NCI-H345 (cell line): ENCODE measurements at regions not wholly inside any gene's neighbourhood (a gene's known extent, or its start where the extent isn't known, plus 50 kb on each side); places are given as distances from the start of the nearest gene placed in this dataset.
"Not testable (repeated sequence)": the region's sequence is repeated elsewhere in the genome, so short reads cannot be mapped to it uniquely, and the experiment has no call there.

Source experiments
- DNase-seq: peaks from one replicate; lab custom pipeline; 2025; lab: John Stamatoyannopoulos, UW

DNA sequence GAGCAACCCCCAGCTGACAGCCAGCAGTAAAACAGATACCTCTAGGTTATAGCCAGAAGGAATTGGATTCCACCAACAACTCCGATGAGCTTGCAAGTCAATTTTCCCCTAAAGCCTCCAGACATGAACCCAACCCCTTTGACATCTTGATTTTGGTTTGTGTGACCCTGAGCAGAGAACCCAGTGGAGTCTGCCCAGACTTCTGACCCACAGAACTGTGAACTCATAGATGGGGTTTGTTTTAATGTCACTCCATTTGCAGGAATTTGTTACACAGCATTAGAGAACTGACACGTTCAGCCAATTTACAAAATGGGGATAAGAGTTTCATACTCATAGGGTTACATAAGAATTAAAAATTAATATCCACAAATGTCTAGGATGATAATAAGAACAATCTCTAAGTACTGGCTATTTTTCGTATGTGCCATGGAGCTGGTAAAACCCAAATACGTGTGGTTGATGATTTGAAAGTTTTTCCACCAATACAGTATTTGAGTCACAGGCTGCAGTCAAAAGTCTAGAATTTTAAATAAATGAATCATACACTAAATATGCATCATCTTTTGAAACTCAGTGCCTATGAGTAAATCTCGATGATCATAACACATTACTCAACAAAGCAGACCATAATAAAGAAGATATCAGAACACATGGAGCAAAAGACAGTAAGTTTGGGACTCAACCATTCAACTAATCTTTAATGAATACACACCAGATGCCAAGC lies 380.0 kb downstream of the ANAPC1 start:
- DNase-seq = not testable (repeated sequence)

DNA sequence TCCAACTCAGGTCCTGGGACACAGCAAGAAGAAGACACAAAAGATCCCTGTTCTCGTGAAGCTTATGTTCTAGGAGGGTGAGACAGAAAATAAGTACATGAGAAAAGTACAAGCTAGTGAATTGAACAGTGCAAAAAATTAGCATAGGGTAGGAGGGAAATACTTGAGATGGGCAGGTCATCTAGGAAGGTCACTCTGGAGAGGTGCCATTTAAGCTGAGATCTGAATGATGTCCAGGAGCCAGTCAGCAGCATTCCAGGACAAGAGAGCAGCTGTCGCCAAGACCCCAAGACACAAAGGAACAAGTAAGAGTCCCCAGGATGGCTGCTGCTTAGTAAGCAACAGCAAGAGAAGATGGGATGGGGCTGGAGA lies 379.4 kb downstream of the ANAPC1 start:
- DNase-seq = not testable (repeated sequence)

DNA sequence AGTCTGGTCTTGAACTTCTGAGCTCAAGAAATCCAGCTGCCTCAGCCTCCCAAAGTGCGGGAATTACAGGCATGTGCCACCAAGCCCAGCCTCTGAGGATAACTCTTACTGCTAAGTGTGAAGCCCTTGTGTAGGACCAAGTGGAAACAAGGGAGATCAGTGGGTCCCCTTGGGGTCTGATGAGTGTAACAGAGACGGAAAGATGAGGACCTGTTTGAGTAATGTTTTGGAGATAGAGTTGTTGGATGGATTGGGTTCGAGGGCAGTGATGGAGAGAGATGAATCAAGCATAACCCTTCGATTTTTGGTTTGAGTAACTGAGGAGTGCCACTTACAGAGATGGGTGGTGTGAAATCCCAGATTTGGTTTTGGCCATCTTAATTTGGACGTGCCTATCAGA lies 378.7 kb downstream of the ANAPC1 start:
- DNase-seq = not testable (repeated sequence)

DNA sequence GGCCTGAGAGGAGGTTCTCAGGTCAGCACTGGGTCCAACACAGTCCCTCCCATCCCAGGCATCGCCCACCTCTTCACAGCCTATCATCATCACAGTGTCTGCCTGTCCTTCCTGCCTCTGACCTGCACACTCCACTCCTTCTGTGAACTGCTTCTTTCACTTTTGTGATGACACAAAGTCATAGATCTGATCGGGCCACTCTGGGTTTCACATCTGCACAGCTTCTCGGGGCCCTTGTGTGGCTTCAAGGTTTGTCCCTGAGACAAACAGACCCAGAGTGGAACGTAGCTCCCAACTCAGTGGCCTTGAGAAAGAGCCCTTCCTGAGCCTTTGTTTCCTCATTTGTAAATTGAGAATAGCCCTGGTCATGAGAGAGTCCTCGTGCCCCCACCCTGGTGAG lies 377.1 kb downstream of the ANAPC1 start:
- not testable (repeated sequence) for DNase-seq

DNA sequence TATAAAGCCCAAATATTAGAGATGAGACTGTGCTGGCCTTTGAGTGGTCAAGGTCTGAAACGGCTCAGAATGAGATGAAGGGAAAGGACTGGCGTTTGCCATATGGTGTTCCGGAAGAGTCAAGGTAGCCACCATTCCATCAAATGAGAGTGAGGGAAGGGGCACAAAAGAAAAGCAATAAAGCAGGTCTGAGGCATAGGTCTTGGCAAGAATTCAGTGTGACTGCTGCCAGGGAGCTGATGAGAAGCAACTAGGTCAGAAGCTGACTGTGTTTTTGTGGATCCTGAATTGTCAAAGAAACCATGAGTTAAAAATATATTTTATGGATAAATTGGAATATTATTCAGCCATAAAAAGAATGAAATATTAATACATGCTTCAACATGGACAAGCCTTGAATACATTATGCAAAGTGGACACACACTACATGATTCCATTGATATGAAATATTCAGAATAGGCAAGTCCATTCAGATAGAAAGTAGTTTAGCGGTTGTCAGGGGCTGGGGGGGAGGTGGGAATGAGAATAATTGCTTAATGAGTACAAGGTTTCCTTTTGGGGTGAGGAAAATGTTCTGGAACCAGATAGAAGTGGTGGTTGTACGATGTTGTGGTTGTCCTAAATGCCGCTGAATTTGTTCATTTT lies 374.6 kb downstream of the ANAPC1 start:
- DNase-seq = not testable (repeated sequence)

DNA sequence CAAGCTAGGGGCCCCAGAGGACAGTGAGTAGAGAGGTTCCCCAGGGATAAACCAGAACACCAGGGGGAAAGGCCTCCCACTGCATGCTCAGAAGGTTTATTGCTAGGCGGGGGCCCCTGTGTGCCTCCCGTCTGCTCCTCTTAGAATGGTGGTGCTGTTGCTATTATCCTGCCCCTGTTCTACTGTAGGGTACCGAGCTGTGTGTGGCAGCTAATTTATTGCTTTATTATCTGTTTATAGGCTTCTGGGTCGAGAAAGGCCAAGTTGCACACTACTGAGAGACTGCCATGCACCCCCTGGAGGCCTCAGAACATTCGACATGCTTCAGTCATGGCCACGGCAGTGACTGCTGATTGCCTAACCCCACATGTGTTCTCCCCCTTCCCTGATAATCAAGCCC lies 373.6 kb downstream of the ANAPC1 start:
- DNase-seq = not testable (repeated sequence)

DNA sequence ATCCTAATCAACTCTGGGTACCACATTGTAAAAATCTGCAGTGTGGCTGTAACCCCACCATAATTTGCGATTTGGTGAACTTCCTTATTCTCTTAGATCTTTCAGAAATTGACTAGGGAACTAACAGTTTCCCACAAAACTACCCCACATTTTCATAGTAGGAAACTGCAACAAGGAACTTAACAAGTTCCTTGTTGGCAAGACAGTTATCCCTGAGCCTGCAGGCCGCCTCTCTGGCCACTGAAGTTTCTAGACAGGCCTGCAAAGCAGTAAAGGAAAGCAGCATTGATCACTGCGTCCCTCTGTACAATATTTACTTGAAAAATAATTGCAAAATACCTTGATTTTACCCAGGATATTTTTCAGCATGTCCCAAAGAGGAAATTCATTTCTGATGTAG lies 372.9 kb downstream of the ANAPC1 start:
- DNase-seq = not testable (repeated sequence)

DNA sequence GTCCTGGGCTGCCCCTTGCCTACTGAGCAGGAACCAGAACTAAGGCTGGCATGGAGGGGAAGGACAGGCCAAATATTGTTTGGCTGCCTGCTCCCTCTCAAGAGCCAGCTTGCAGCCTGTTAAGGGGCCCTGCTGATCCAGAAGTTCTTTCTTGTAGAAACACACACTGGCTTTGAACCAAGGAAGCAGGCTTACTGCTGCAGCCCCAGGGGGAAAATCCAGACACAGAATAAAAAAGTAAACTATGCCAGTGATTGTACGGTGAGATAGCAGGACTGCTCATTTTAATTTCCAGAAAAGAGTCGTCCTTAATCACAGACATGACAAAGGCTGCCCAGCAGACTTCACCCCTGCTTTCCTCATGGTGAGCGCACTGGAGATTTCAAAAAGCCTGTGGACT lies 371.6 kb downstream of the ANAPC1 start:
- DNase-seq = not testable (repeated sequence)

DNA sequence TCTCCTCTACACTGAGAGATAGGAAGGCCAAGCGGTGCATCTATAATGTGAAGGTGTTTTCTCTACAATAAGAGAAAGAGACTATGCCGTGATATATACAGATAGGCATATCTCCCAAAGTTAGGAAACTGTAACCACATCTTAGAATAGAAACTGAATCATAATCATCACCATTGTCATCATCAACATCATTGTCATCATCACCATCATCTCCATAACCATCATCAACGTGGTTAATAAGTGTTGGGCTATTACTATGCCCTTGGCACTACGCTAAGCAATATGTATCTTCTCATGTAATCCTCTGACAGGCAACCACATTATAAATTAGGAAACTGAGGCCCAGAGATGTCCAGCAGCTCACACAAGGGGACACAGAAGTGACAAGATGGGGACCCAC lies 369.9 kb downstream of the ANAPC1 start:
- DNase-seq = not testable (repeated sequence)

DNA sequence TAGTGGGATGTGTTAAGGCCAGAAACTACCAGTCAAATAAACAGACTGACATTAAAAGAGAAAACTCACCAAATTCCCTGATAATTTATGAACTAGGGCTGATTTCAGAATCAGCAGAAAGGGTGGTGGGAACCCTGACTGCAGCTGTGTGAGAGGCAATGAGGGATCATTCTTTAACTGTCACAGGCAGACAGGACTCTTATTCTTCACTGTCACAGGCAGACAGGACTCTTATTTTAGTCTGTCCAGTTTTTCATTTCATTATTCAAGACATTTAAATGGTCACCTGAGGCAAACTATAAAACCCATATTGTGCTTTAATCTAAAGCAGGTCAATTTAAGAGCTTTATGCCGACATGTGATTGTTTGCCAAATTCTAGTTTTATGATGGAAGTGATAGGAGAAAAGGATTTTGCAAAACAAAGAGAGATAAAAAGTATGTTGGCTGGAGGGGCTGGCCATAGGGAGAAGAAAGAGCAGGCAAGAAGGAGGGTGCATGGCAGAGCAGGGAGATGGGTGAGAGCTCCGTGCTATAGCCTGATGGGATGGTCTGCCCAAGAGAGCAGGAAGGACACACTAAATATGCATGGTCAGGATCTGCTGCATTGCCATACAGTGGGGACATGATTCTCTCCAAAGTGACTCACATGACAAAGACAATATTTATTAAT lies 366.8 kb downstream of the ANAPC1 start:
- not testable (repeated sequence) for DNase-seq

DNA sequence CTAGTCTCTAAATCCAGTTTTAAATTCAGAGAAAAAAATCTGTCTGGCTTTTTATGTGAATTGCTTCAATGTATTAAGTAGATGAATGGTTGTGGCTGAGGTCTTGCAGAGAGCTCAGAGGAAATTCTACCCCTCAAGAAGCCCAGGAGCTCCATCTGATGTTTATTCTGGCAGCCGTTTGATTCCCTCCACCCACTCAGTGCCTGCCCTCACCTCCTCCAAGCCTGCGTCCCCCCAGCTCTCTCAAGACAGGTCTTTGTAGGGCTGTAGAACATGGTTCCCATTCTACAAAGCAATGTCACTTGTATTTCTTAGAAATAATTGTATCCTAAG lies 366.3 kb downstream of the ANAPC1 start:
- not testable (repeated sequence) for DNase-seq

DNA sequence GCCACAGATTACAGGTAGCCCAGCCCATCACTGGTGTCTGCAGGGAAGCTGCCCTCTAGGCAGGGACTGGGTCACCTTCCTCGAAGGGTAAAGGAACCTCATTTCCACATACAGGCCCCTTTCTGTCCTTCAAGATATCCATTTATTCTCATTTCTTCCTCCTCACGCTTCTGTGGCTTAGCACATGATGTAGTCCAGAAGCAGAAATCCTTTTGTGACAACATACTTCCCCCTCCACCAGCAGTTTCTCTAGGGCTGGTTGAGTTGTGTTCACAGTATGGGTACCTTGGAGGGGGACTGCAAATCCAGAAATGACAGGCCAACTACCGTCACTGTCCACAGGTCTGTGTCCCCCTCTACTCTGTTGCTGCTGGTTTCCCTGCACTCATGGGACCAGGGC lies 364.9 kb downstream of the ANAPC1 start:
- no peak for DNase-seq

DNA sequence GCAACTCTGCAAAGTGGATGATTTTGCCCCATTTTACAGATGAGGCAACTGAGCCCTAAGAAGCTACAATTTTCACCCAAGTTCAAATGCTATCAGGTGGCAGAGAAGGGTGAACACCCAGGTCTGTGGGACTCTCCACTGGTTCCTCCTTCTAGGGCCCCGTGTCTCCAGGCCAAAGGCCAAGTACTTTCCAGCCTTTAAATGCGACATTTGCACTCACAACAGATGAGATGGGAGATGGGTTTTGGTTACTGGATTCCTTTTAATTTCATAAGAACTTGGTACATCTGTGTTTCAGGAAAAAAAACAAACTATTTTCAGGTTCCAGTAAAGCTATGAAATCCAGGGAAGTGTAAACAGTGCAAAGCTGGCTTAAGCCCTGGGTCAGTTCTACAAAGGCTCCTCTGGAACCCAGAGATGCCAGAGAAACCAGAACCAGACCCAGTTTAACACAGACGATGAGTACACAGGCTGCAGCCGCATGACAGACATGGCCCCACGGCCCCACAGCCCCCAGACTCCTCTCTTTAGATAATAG lies 361.7 kb downstream of the ANAPC1 start:
- DNase-seq = no peak

DNA sequence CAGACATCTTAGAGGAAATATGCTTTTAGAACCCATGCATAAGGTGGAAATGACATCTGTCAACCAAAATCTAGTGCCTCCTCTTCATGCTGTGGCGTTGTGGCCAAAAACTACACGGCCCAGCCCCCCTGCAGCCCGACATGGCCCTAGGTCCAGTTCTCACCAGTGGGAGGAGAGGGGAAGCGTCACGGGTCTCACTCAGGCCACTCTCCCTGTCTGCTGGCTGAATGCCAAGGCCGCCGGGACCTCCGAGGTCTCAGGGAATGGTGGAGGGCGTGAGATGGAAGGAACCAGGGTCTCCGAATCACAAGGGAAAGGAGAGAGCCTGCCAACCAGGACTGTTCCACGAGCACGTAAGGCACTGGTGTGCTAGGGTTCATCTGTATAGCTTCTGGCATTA lies 361.0 kb downstream of the ANAPC1 start:
- DNase-seq = no peak

DNA sequence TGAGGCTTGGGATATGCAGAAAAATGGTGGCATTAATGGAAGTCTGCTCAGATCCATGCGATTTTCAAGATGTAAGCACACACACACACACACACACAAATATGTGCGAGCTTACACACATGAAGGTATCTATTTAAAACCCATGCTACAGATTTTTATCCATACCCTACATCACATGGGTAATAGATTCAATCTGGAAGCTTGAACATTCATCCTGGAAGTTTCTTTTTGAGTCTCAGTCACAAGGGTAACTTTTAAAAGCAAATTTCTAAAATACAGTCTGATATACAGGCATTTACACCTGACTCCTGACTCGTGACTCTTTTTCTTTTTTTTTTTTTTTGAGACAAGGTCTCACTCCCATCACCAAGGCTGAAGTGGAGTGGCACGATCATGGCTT lies 359.0 kb downstream of the ANAPC1 start:
- not testable (repeated sequence) for DNase-seq

DNA sequence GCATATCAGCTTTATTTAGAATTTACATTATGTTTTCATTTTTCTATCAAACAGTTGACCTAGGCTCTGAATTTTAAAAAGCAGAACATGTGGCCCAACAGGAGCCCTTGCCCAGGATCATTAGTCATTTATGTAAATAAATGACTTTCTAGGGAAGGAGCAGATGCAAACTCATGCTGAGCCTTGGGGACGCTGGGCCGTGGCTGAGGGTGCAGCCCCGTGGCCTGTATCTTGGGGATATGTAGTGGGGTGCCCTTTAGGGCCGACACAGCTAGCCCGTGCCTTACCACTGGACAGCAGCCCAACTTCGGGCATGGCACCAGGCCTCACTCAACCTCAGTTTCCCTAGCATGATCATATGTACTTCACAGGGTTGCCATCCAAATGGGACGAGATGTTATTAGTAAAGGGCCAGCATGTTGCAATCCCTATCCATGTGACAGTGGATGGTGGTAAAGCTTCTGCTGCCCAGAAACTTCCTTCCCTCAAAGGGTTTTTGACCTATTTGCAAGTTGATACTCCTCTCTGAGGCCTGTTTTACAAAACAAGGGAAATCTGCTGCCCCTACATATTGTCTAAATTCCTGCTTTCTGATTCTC lies 357.9 kb downstream of the ANAPC1 start:
- DNase-seq = not testable (repeated sequence)

DNA sequence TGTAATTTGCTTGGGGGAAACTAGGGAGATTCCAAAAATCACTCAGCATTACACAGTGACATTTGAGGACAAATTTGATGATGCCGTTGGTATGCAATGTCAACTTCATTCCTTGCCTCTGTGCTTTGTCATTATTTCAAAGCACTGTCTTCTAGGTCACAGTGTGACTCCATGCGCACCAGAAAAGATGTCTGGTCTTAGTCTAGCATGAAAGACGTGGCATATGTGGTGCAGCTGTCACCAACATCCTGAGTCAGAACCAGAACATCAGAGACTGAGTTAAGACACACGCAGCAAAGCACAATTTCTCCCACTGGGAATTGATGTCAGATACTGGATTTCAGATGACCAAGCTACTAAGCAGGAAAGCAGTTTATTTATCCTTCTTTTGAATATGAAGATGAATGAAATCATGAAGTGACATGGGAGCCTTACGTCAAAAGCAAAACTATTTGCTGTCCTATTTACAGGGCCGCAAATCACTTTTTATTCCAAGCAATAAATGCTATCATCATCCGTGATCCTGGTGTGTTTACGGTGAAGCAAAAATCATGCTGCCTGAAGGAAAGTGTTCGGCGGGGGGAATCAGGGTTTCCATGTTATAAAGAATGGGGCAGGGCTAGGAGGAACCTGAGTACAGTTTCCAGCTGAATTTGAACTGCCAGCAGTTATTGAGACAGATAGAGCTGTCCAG lies 356.1 kb downstream of the ANAPC1 start:
- DNase-seq = not testable (repeated sequence)

DNA sequence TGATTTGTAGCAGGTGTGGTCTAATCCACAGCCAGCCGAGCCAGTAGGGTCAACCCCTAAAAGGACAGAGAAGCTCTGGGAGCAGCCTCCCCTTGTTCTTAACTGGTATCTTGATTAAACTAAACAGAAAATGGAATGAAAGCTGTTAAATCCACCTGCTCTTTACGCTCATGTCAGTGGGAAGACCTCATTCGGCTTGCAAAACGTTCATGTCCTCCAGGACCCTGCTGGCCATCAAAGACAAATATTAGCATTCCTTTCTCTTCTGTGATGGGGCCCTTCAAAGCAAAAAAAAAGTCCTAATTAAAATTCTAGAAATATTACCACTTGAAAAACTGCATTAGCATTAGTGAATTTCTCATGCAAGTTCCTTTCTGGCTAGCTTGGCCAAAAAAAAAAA lies 355.0 kb downstream of the ANAPC1 start:
- DNase-seq = not testable (repeated sequence)

DNA sequence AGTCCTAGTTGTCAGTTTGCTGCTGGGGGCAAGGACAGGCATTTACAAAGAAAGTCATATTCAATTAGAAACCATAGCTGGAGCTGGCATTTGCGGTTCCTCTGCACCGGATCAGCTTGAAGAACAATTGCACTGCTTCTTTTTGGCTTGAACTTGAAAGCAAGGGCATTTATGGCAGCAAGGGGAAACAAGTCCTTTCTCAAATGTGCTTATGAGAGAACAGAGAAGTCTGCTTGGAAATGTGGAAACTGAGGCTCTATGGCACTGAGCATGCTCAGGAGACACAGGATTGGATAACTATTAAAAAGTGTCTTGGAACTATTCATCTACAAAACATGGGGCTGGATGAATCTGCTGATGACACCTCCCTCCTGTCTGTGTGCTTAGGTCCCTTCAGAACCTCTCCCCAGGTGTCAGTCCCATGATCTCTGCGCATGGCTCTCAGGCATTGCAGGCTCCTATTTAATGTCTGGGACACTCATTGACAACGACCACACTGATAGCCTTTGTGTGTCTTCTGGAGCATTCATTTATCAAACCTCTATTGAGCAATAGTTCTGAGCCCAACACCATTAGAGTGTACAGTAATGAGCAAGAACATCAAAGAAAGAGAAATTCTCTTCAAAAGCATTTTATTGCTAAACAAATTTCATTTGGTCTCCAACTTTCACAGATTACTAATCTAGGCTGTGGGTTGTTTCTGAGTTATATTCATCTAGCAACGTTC lies 353.6 kb downstream of the ANAPC1 start:
- not testable (repeated sequence) for DNase-seq

DNA sequence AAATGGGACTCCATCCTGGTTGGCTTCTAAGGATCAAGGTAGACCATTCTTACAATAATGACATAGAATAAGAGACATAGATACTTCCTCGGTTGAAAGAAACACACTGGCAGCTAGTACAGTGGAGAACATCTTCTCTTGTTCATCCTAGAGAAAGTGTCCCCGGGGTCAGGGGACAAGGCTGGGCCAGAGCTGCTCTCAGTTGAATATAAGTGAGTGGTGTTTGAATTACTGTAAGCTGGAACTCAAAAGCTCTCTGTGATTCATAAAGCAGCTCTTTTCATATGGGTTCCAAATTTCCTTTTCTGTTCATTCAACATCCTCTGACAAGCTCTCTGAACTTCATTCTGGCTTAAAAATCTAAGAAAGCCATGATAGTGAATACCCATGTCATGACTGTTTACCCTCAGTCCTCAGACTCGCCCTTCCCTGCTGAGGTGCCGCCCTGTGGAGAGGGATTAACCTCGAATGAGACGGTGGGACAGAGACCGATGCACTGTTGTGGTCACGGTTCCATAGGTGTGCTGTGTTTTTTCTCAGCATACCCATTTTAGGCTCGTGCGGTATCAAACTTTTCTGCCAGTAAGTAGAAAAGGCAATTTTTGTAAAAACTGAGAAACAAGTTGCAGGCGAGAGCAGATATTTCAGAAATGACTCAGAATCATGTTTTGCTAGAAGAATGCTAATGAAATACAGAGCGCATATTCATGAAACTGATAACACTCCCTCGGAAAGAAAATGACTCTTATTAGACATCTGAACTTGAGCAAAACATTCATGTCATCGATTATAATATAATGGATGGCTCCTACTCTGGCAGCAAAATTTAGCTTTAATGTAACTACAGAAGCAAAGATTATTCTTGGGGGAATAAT lies 351.1 kb downstream of the ANAPC1 start:
- not testable (repeated sequence) for DNase-seq
